B cell (primary cell): ENCODE measurements at regions not wholly inside any gene's neighbourhood (a gene's known extent, or its start where the extent isn't known, plus 50 kb on each side); places are given as distances from the start of the nearest gene placed in this dataset.

Source experiments
- EZH2 ChIP-seq: IDR thresholded peaks from 2 replicates; pipeline ENCODE4 v1.6.1; 2012; ENCODE audit warnings: borderline replicate concordance, low read depth, mild to moderate bottlenecking, moderate library complexity, low read length; ENCODE audit not compliant: insufficient read depth, poor library complexity, severe bottlenecking
- TF ChIP-seq, protein P1 (sequence below): fragments of 200-600 bp; IDR thresholded peaks from one replicate; pipeline ENCODE4 v1.8.0; 2022; ENCODE audit warnings: antibody characterized with exemption, mild to moderate bottlenecking

DNA sequence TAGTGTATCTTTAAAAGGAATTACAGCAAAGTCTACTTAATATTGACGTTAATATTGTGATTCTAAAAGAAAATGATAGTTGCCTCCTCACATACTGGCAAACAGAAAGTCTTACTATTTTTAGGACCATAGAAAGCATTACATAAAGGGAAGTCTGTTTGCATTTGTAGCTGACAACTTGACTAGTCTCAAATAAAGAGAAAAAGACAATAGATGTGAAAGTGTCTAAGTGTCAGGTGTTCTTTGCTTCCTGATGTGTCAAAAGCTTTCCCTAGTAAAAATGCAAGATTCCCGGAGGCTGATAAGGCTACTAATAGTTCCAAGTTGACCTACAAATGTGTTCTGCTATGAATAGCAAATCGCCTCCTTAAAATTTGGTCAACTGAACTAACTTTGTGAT, 259.7 kb downstream of the CDH10 start:
- TF ChIP-seq, protein P1, sequence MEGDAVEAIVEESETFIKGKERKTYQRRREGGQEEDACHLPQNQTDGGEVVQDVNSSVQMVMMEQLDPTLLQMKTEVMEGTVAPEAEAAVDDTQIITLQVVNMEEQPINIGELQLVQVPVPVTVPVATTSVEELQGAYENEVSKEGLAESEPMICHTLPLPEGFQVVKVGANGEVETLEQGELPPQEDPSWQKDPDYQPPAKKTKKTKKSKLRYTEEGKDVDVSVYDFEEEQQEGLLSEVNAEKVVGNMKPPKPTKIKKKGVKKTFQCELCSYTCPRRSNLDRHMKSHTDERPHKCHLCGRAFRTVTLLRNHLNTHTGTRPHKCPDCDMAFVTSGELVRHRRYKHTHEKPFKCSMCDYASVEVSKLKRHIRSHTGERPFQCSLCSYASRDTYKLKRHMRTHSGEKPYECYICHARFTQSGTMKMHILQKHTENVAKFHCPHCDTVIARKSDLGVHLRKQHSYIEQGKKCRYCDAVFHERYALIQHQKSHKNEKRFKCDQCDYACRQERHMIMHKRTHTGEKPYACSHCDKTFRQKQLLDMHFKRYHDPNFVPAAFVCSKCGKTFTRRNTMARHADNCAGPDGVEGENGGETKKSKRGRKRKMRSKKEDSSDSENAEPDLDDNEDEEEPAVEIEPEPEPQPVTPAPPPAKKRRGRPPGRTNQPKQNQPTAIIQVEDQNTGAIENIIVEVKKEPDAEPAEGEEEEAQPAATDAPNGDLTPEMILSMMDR, result no peak
- TF ChIP-seq EZH2, result no peak
